Breast epithelium (tissue), 3 donors: ENCODE measurements at regions not wholly inside any gene's neighbourhood (a gene's known extent, or its start where the extent isn't known, plus 50 kb on each side); places are given as distances from the start of the nearest gene placed in this dataset.

ENCODE experiments used
- POLR2A ChIP-seq: fragments of 450-650 bp; IDR thresholded peaks from one replicate; pipeline ENCODE4 v1.6.1; 2016; ENCODE audit warnings: antibody characterized with exemption, mild to moderate bottlenecking, moderate library complexity
- POLR2AphosphoS5 ChIP-seq, 3 donors: sonication (generic); formaldehyde crosslinking; IDR thresholded peaks; one replicate each; pipeline ENCODE4 v1.6.1; 2017; ENCODE audit warnings: antibody characterized with exemption in 3 of 3
- TF ChIP-seq, protein P1 (sequence below), 3 donors: fragments of 450-650 bp; IDR thresholded peaks; one replicate each; pipeline ENCODE4 v1.5.1; 2016 to 2017; ENCODE audit warnings: antibody characterized with exemption in 3 of 3, mild to moderate bottlenecking in 3 of 3, moderate library complexity in 3 of 3

DNA sequence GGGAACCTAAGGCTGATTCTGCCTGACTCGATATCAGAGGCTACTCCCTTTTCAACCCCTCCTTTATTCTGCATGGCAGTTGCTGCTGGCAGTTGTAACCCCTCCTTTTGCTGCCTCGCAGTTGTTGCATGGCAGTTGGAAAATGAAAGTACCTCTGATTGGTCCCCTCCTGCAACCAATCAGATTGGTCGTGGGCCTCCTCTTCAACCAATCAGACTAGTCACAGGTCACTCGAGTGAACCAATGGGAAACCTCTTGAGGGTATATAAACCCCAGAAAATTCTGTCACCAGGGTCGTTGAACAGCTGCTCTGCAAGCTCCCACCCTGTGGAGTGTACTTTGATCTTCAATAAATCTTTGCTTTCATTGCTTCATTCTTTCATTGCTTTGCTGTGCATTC, 294.3 kb upstream of the SLC8A1 start:
- TF ChIP-seq, protein P1, sequence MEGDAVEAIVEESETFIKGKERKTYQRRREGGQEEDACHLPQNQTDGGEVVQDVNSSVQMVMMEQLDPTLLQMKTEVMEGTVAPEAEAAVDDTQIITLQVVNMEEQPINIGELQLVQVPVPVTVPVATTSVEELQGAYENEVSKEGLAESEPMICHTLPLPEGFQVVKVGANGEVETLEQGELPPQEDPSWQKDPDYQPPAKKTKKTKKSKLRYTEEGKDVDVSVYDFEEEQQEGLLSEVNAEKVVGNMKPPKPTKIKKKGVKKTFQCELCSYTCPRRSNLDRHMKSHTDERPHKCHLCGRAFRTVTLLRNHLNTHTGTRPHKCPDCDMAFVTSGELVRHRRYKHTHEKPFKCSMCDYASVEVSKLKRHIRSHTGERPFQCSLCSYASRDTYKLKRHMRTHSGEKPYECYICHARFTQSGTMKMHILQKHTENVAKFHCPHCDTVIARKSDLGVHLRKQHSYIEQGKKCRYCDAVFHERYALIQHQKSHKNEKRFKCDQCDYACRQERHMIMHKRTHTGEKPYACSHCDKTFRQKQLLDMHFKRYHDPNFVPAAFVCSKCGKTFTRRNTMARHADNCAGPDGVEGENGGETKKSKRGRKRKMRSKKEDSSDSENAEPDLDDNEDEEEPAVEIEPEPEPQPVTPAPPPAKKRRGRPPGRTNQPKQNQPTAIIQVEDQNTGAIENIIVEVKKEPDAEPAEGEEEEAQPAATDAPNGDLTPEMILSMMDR (IDR thresholded peaks at IDR 0.05) = no peak
- TF ChIP-seq POLR2A (no peak), POLR2AphosphoS5 (IDR thresholded peaks at IDR 0.05) (no peak)
